ENCODE measurements at regions not wholly inside any gene's neighbourhood (a gene's known extent, or its start where the extent isn't known, plus 50 kb on each side); places are given as distances from the start of the nearest gene placed in this dataset.

DNA sequence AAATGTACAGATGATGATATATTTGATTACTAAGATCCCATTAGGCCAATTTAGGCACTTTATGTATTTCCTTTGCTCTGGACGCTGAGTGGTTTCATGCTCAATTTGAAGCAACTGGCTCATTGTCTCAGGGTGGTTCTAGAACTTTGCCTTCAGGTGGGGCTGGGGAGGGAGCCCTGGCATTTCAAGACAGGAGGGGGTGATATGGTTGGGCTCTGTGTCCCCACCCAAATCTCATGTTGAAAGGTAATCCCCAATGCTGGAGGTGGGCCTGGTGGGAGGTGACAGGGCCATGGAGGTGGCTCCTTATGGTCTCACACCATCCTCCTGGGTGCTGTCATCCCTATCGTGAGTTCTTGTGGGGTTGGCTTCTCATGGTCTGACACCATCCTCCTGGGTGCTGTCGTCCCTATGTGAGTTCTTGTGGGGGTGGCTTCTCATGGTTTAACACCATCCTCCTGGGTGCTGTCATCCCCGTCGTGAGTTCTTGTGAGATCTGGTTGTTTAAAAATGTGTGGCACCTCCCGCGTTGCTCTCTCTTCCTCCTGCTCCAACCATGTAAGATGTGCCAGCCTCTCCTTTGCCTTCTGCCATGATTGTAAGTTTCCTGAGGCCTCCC, 151.5 kb upstream of the KLF6 start:
- no peak for DNase-seq
- Mint-ChIP-seq H3K27ac (peak overlapping the region in 5 of 8 donors; percentile 17 to 78 (median 55)), H3K27me3 (peaks cover 0 to 1% of the 10 kb centered on the region in 2 donors), H3K4me3 (peak overlapping the region in 6 of 7 donors; percentile 3 to 51 (median 30)), H3K36me3 (peaks cover 0 to 9% (median 0%) of the 10 kb centered on the region in 3 donors), H3K9me3 (no peaks in the 10 kb centered on the region), H3K4me1 (peaks cover 22 to 46% (median 35%) of the 10 kb centered on the region in 3 donors)
- Histone ChIP-seq H3K27me3 (ENCODE audit: insufficient read depth, low read length, poor library complexity, severe bottlenecking) (no peaks in the 10 kb centered on the region), H3K4me3 (ENCODE audit: low read length) (no peak overlapping the region), H3K36me3 (ENCODE audit: insufficient read depth, low read length) (no peaks in the 10 kb centered on the region), H3K27ac (ENCODE audit: low read depth, low read length) (no peak overlapping the region), H3K9me3 (ENCODE audit: low read length) (no peaks in the 10 kb centered on the region), H3K4me1 (ENCODE audit: insufficient read depth, low read length) (peaks cover 15% of the 10 kb centered on the region)
- ChIA-PET CTCF (no interaction called here), POLR2A (interaction anchor here (2.6 kb wide), 1 partner anchor 151 kb away, joined by 10 read pairs; the partner anchor contains the start of gene KLF6)

DNA sequence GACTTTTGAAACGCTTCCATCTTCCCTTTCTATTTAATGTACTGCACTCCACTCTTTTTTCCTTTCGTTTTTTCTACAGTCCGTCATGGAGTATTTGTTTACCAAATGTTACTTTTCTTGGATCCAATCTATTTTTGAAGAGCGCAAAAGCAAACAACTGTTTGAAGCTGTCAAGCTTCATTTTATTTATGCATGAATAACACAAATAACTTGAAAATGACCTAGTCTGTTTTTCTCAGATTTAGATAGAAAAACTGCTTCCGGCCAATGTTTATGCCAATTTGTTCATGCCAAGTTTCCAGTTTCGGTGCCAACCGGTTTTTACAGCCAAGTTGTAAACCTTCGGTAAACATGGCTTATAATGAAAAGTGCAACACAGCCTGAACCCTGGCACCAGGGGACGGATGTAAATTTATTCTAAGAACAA, 150.9 kb upstream of the KLF6 start:
- no peaks in the 10 kb centered on the region for H3K36me3 ChIP-seq (ENCODE audit: insufficient read depth, low read length)
- H3K36me3 Mint-ChIP-seq, result peaks cover 0 to 9% (median 0%) of the 10 kb centered on the region in 3 donors
- CTCF ChIA-PET, result interaction anchor here (0.8 kb wide), 1 partner anchor 25 kb away, joined by 3 read pairs; no protein-coding TSS in a partner anchor

GRCh38 chr10:3935141-3935540, 150.1 kb upstream of the KLF6 start:
- Histone ChIP-seq H3K9me3 (ENCODE audit: low read length) (no peaks in the 10 kb centered on the region), H3K27ac (ENCODE audit: low read depth, low read length) (peak overlapping the region; percentile 69), H3K27me3 (ENCODE audit: insufficient read depth, low read length, poor library complexity, severe bottlenecking) (no peaks in the 10 kb centered on the region), H3K4me1 (ENCODE audit: insufficient read depth, low read length) (peaks cover 15% of the 10 kb centered on the region), H3K36me3 (ENCODE audit: insufficient read depth, low read length) (no peaks in the 10 kb centered on the region), H3K4me3 (ENCODE audit: low read length) (peak overlapping the region; percentile 36)
- peaks cover 0 to 1% of the 10 kb centered on the region in 2 donors for H3K27me3 Mint-ChIP-seq
- H3K4me1 Mint-ChIP-seq, result peaks cover 22 to 45% (median 35%) of the 10 kb centered on the region in 3 donors
- H3K9me3 Mint-ChIP-seq, result no peaks in the 10 kb centered on the region
- H3K4me3 Mint-ChIP-seq, result peak overlapping the region; percentile 52 to 87 (median 85)
- peak in 4 of 5 donors; percentile 13 to 70 (median 34) for DNase-seq
- H3K36me3 Mint-ChIP-seq, result peaks cover 0 to 9% (median 0%) of the 10 kb centered on the region in 3 donors
- peak overlapping the region; percentile 85 to 98 (median 95) for H3K27ac Mint-ChIP-seq
- CTCF ChIA-PET, result interaction anchor here (0.8 to 1.3 kb wide), 3 partner anchors 25 to 123 kb away, joined by 3 to 4 read pairs (median 3); no protein-coding TSS in a partner anchor
- POLR2A ChIA-PET, result interaction anchor here (2.6 kb wide), 1 partner anchor 150 kb away, joined by 10 read pairs; the partner anchor contains the start of gene KLF6

More for the DNA sequence above, 150.9 kb upstream of the KLF6 start:
- Histone ChIP-seq H3K4me3 (ENCODE audit: low read length) (no peak overlapping the region), H3K9me3 (ENCODE audit: low read length) (no peaks in the 10 kb centered on the region), H3K27me3 (ENCODE audit: insufficient read depth, low read length, poor library complexity, severe bottlenecking) (no peaks in the 10 kb centered on the region), H3K4me1 (ENCODE audit: insufficient read depth, low read length) (peaks cover 15% of the 10 kb centered on the region), H3K27ac (ENCODE audit: low read depth, low read length) (no peak overlapping the region)
- peaks cover 0 to 1% of the 10 kb centered on the region in 2 donors for H3K27me3 Mint-ChIP-seq
- peak overlapping the region; percentile 52 to 87 (median 85) for H3K4me3 Mint-ChIP-seq
- no peak for DNase-seq
- H3K4me1 Mint-ChIP-seq, result peaks cover 22 to 45% (median 35%) of the 10 kb centered on the region in 3 donors
- no peaks in the 10 kb centered on the region for H3K9me3 Mint-ChIP-seq
- peak overlapping the region; percentile 85 to 98 (median 95) for H3K27ac Mint-ChIP-seq
- POLR2A ChIA-PET, result interaction anchor here (0.6 to 2.6 kb wide), 2 partner anchors 13 to 151 kb away, joined by 3 to 10 read pairs; partner anchors contain the start of gene KLF6

DNA sequence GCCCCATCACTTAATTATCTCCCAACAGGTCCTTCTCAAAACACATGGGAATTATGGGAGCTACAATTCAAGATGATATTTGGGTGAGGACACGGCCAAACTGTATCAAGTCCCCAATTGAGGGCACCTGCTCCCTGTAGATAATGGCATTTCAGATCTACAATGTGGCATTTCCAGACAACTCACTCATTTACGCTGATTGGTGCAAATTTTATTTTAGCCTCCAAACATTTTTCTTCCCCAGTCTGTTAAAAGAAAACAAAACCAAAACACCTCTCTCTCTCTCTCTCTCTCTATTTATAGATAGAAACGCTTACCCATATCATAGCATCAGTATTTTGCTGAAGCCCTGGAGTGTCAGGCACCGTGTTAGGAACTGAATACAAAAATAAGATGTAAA, 148.7 kb upstream of the KLF6 start:
- H3K27me3 Mint-ChIP-seq, result peaks cover 0 to 1% of the 10 kb centered on the region in 2 donors
- H3K4me3 Mint-ChIP-seq, result no peak overlapping the region
- no peaks in the 10 kb centered on the region for H3K27me3 ChIP-seq (ENCODE audit: insufficient read depth, low read length, poor library complexity, severe bottlenecking)
- CTCF ChIA-PET, result interaction anchor here (0.9 to 1.6 kb wide), 2 partner anchors 36 to 47 kb away, joined by 3 read pairs; no protein-coding TSS in a partner anchor
- no peak overlapping the region for H3K27ac ChIP-seq (ENCODE audit: low read depth, low read length)
- no peak overlapping the region for H3K4me3 ChIP-seq (ENCODE audit: low read length)
- H3K36me3 ChIP-seq (ENCODE audit: insufficient read depth, low read length), result no peaks in the 10 kb centered on the region
- POLR2A ChIA-PET, result interaction anchor here (0.7 kb wide), 1 partner anchor 129 kb away, joined by 3 read pairs; no protein-coding TSS in a partner anchor
- peaks cover 0 to 9% (median 0%) of the 10 kb centered on the region in 3 donors for H3K36me3 Mint-ChIP-seq
- H3K4me1 ChIP-seq (ENCODE audit: insufficient read depth, low read length), result peaks cover 15% of the 10 kb centered on the region
- no peak for DNase-seq
- no peaks in the 10 kb centered on the region for H3K9me3 Mint-ChIP-seq
- no peaks in the 10 kb centered on the region for H3K9me3 ChIP-seq (ENCODE audit: low read length)
- peaks cover 22 to 45% (median 35%) of the 10 kb centered on the region in 3 donors for H3K4me1 Mint-ChIP-seq
- H3K27ac Mint-ChIP-seq, result peak overlapping the region in 4 of 8 donors; percentile 21 to 97 (median 90)

- Mint-ChIP-seq H3K36me3 (peaks cover 0 to 9% (median 0%) of the 10 kb centered on the region in 3 donors), H3K9me3 (no peaks in the 10 kb centered on the region), H3K4me1 (peaks cover 22 to 45% (median 35%) of the 10 kb centered on the region in 3 donors), H3K4me3 (no peak overlapping the region), H3K27me3 (peaks cover 0 to 1% of the 10 kb centered on the region in 2 donors), H3K27ac (peak overlapping the region in 2 of 8 donors; percentile 35 to 79)
- Histone ChIP-seq H3K27me3 (ENCODE audit: insufficient read depth, low read length, poor library complexity, severe bottlenecking) (no peaks in the 10 kb centered on the region), H3K27ac (ENCODE audit: low read depth, low read length) (no peak overlapping the region), H3K9me3 (ENCODE audit: low read length) (no peaks in the 10 kb centered on the region), H3K4me1 (ENCODE audit: insufficient read depth, low read length) (peaks cover 15% of the 10 kb centered on the region), H3K4me3 (ENCODE audit: low read length) (no peak overlapping the region), H3K36me3 (ENCODE audit: insufficient read depth, low read length) (no peaks in the 10 kb centered on the region)
- POLR2A ChIA-PET, result interaction anchor here (0.7 kb wide), 1 partner anchor 128 kb away, joined by 3 read pairs; no protein-coding TSS in a partner anchor
- no peak for DNase-seq
- CTCF ChIA-PET, result interaction anchor here (0.9 to 1.6 kb wide), 2 partner anchors 37 to 48 kb away, joined by 3 read pairs; no protein-coding TSS in a partner anchor
Observed at GRCh38 chr10:3932597-3933375, 147.8 kb upstream of the KLF6 start.

DNA sequence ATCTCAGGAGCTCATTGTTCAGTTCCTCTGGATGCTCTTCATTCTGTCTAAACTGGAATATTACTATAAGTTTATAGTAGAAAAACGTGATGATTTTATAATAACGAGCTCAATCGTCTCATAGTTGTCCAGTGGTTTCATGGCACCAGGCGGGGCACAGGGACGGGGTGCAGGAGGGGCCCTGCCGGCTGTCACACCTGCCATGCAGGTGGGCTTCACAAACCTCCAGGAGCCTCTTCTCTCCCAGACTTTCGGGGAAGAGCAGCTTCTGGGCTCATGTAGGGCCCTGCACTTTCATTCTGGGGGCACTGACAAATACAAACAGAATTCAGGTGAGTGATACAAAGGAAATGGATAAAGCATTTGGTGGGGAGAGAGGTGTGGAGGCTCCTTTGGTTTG, 146.9 kb upstream of the KLF6 start:
- Mint-ChIP-seq H3K27ac (no peak overlapping the region), H3K4me1 (peaks cover 19 to 40% (median 34%) of the 10 kb centered on the region in 3 donors), H3K36me3 (peaks cover 0 to 8% (median 0%) of the 10 kb centered on the region in 3 donors), H3K4me3 (no peak overlapping the region), H3K27me3 (peaks cover 0 to 3% of the 10 kb centered on the region in 2 donors), H3K9me3 (no peaks in the 10 kb centered on the region)
- Histone ChIP-seq H3K36me3 (ENCODE audit: insufficient read depth, low read length) (no peaks in the 10 kb centered on the region), H3K4me3 (ENCODE audit: low read length) (no peak overlapping the region), H3K4me1 (ENCODE audit: insufficient read depth, low read length) (peaks cover 15% of the 10 kb centered on the region), H3K27ac (ENCODE audit: low read depth, low read length) (no peak overlapping the region), H3K27me3 (ENCODE audit: insufficient read depth, low read length, poor library complexity, severe bottlenecking) (no peaks in the 10 kb centered on the region), H3K9me3 (ENCODE audit: low read length) (no peaks in the 10 kb centered on the region)
- ChIA-PET POLR2A (no interaction called here), CTCF (interaction anchor here (1.4 to 1.7 kb wide), 2 partner anchors 25 to 39 kb away, joined by 3 to 6 read pairs; no protein-coding TSS in a partner anchor)
- no peak for DNase-seq

DNA sequence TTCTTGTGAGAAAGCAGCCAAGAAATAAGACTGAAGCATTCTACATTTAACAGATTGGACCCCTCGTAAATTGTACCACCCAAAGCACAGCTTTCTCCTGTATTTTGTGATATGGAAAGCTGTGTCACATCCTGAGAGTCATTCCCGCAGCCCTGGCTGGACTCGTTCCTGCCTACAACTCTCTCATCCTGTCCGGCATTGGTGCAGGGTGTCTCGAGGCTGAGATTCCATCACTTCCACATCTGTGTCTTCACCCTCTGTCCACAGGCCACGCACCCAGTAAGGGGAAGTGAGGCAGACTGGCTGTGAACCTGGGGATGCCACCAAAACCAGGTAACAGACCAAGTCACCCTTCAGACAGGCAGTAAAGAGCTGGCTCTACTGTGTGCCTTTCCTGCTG, 146.2 kb upstream of the KLF6 start:
- no peak overlapping the region for H3K4me3 ChIP-seq (ENCODE audit: low read length)
- H3K4me1 ChIP-seq (ENCODE audit: insufficient read depth, low read length), result peaks cover 15% of the 10 kb centered on the region
- Mint-ChIP-seq H3K4me1 (peaks cover 17 to 34% (median 30%) of the 10 kb centered on the region in 3 donors), H3K9me3 (no peaks in the 10 kb centered on the region), H3K4me3 (no peak overlapping the region), H3K36me3 (peaks cover 0 to 5% (median 0%) of the 10 kb centered on the region in 3 donors), H3K27me3 (peaks cover 0 to 3% of the 10 kb centered on the region in 2 donors), H3K27ac (peak overlapping the region in 1 of 8 donors; percentile 88)
- CTCF ChIA-PET, result interaction anchor here (1.4 to 1.7 kb wide), 2 partner anchors 25 to 39 kb away, joined by 3 to 6 read pairs; no protein-coding TSS in a partner anchor
- POLR2A ChIA-PET, result no interaction called here
- no peak for DNase-seq
- no peaks in the 10 kb centered on the region for H3K27me3 ChIP-seq (ENCODE audit: insufficient read depth, low read length, poor library complexity, severe bottlenecking)
- no peaks in the 10 kb centered on the region for H3K36me3 ChIP-seq (ENCODE audit: insufficient read depth, low read length)
- H3K9me3 ChIP-seq (ENCODE audit: low read length), result no peaks in the 10 kb centered on the region
- H3K27ac ChIP-seq (ENCODE audit: low read depth, low read length), result no peak overlapping the region

Measured in CD8-positive, alpha-beta memory T cell (primary cell).